ENCODE measurements at regions not wholly inside any gene's neighbourhood (a gene's known extent, or its start where the extent isn't known, plus 50 kb on each side); places are given as distances from the start of the nearest gene placed in this dataset.

GRCh38 chr18:40695526-40695925, 1259.5 kb upstream of the PIK3C3 start:
- no peak for DNase-seq

GRCh38 chr18:40692871-40693270, 1262.2 kb upstream of the PIK3C3 start:
- no peak for DNase-seq

- no peak for DNase-seq
Observed at GRCh38 chr18:40690062-40690461, 1265.0 kb upstream of the PIK3C3 start.

- DNase-seq: no peak
Observed at GRCh38 chr18:40687399-40687798, 1267.6 kb upstream of the PIK3C3 start.

- no peak for DNase-seq
Observed at GRCh38 chr18:40686836-40687235, 1268.2 kb upstream of the PIK3C3 start.

- DNase-seq: no peak
Observed at GRCh38 chr18:40685219-40685618, 1269.8 kb upstream of the PIK3C3 start.

GRCh38 chr18:40678318-40678717, 1276.7 kb upstream of the PIK3C3 start:
- no peak for DNase-seq

GRCh38 chr18:40676668-40677067, 1278.4 kb upstream of the PIK3C3 start:
- DNase-seq: no peak

- no peak for DNase-seq
Observed at GRCh38 chr18:40673150-40673549, 1281.9 kb upstream of the PIK3C3 start.

- DNase-seq: no peak
Observed at GRCh38 chr18:40672590-40672989, 1282.4 kb upstream of the PIK3C3 start.

- peak; percentile 47 for DNase-seq
Observed at GRCh38 chr18:40670668-40671375, 1284.2 kb upstream of the PIK3C3 start.

GRCh38 chr18:40662898-40663437, 1292.1 kb upstream of the PIK3C3 start:
- no peak for DNase-seq

- no peak for DNase-seq
Observed at GRCh38 chr18:40653682-40654081, 1301.4 kb upstream of the PIK3C3 start.

GRCh38 chr18:40652321-40652720, 1302.7 kb upstream of the PIK3C3 start:
- DNase-seq: no peak

- no peak for DNase-seq
Observed at GRCh38 chr18:40651163-40651562, 1303.9 kb upstream of the PIK3C3 start.

- DNase-seq: no peak
Observed at GRCh38 chr18:40642692-40643229, 1312.3 kb upstream of the PIK3C3 start.

GRCh38 chr18:40631319-40631718, 1323.7 kb upstream of the PIK3C3 start:
- no peak for DNase-seq

- no peak for DNase-seq
Observed at GRCh38 chr18:40630496-40630895, 1324.5 kb upstream of the PIK3C3 start.

GRCh38 chr18:40624959-40625358, 1330.1 kb upstream of the PIK3C3 start:
- DNase-seq: no peak

- DNase-seq: no peak
Observed at GRCh38 chr18:40613721-40614120, 1341.3 kb upstream of the PIK3C3 start.

- DNase-seq: peak; percentile 27
Observed at GRCh38 chr18:40612356-40612755, 1342.7 kb upstream of the PIK3C3 start.

GRCh38 chr18:40608226-40608625, 1346.8 kb upstream of the PIK3C3 start:
- no peak for DNase-seq

GRCh38 chr18:40607542-40608148, 1347.4 kb upstream of the PIK3C3 start:
- no peak for DNase-seq

GRCh38 chr18:40606996-40607395, 1348.0 kb upstream of the PIK3C3 start:
- DNase-seq: no peak
